ENCODE measurements at regions not wholly inside any gene's neighbourhood (a gene's known extent, or its start where the extent isn't known, plus 50 kb on each side); places are given as distances from the start of the nearest gene placed in this dataset.
A peak's percentile ranks its signal among the peaks of the same experiment; 100 is the strongest.

- intact Hi-C loops (cut with DNase I; ENCODE audit: low total_unique reads) (no loop called here), in situ Hi-C loops (cut with MboI; ENCODE audit: low pct_ligation_motif_present in 1 of 4, low pct_unique_long_range_greater_than_20kb in 1 of 4, low sequenced_read_pairs in 3 of 4) (no loop called here)
- no peaks in the 10 kb centered on the region for H3K9me3 ChIP-seq
- H3K4me3 ChIP-seq = no peak overlapping the region
- TF ChIP-seq, protein P1, sequence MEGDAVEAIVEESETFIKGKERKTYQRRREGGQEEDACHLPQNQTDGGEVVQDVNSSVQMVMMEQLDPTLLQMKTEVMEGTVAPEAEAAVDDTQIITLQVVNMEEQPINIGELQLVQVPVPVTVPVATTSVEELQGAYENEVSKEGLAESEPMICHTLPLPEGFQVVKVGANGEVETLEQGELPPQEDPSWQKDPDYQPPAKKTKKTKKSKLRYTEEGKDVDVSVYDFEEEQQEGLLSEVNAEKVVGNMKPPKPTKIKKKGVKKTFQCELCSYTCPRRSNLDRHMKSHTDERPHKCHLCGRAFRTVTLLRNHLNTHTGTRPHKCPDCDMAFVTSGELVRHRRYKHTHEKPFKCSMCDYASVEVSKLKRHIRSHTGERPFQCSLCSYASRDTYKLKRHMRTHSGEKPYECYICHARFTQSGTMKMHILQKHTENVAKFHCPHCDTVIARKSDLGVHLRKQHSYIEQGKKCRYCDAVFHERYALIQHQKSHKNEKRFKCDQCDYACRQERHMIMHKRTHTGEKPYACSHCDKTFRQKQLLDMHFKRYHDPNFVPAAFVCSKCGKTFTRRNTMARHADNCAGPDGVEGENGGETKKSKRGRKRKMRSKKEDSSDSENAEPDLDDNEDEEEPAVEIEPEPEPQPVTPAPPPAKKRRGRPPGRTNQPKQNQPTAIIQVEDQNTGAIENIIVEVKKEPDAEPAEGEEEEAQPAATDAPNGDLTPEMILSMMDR (IDR thresholded peaks at IDR 0.05) = peak in 2 of 5 experiments; percentile 5 to 12
- no peak for TF ChIP-seq POLR2A (IDR thresholded peaks at IDR 0.05)
- H3K27me3 ChIP-seq = peaks cover 38% of the 10 kb centered on the region
- no peaks in the 10 kb centered on the region for H3K4me1 ChIP-seq
- WGBS, 2 donors (ENCODE audit: low coverage in 1 of 2) = 59 to 61% methylated on average over 4 of the region's 4 CpGs
- no peak overlapping the region for H3K27ac ChIP-seq
- no peak for DNase-seq
- H3K36me3 ChIP-seq = no peaks in the 10 kb centered on the region
Measured at GRCh38 chr12:111274777-111275176, 94.1 kb downstream of the PHETA1 start.

GRCh38 chr12:111271674-111272418 lies 97.0 kb downstream of the PHETA1 start:
- no peak for DNase-seq
- Histone ChIP-seq H3K4me3 (no peak overlapping the region), H3K36me3 (no peaks in the 10 kb centered on the region), H3K27ac (no peak overlapping the region), H3K4me1 (no peaks in the 10 kb centered on the region), H3K9me3 (no peaks in the 10 kb centered on the region), H3K27me3 (peaks cover 32% of the 10 kb centered on the region)
- in situ Hi-C loops (cut with MboI; ENCODE audit: low pct_ligation_motif_present in 1 of 4, low pct_unique_long_range_greater_than_20kb in 1 of 4, low sequenced_read_pairs in 3 of 4) = no loop called here
- no peak for TF ChIP-seq POLR2A (IDR thresholded peaks at IDR 0.05)
- no peak for TF ChIP-seq POLR2AphosphoS5 (IDR thresholded peaks at IDR 0.05)
- no peak for TF ChIP-seq EP300 (IDR thresholded peaks at IDR 0.05; ENCODE audit: low read depth)
- TF ChIP-seq, protein P1 (IDR thresholded peaks at IDR 0.05) = no peak
- 54 to 58% methylated on average over 6 of the region's 6 CpGs for WGBS, 2 donors (ENCODE audit: low coverage in 1 of 2)
- intact Hi-C loops (cut with DNase I; ENCODE audit: low total_unique reads) = no loop called here

DNA sequence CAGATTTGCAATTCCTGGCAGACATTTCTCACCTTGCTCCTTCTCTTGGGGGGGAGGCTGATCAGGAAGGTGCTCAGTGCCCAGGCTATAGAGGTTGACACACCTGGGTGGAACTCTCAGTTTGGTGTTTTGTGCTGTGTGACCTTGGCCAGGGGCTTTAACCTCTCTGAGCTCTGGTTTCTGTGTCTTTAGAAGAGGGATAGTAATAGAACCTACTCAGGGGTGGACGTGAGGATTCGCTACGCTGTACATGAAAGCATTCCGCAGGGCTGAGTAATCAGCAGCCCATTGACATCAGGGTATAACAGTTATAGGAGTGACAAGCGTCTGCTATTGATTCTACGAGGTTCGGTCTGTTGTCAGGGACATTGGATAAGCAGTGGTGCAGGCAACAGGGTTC lies 98.1 kb downstream of the PHETA1 start:
- intact Hi-C loops (cut with DNase I; ENCODE audit: low total_unique reads) = no loop called here
- no peak for DNase-seq
- TF ChIP-seq EP300 (IDR thresholded peaks at IDR 0.05; ENCODE audit: low read depth) (no peak), POLR2A (IDR thresholded peaks at IDR 0.05) (no peak), POLR2AphosphoS5 (IDR thresholded peaks at IDR 0.05) (no peak)
- TF ChIP-seq, protein P1 (IDR thresholded peaks at IDR 0.05) = no peak
- Histone ChIP-seq H3K27me3 (peaks cover 28% of the 10 kb centered on the region), H3K36me3 (no peaks in the 10 kb centered on the region), H3K4me3 (no peak overlapping the region), H3K9me3 (no peaks in the 10 kb centered on the region), H3K4me1 (no peaks in the 10 kb centered on the region), H3K27ac (no peak overlapping the region)
- in situ Hi-C loops (cut with MboI; ENCODE audit: low pct_ligation_motif_present in 1 of 4, low pct_unique_long_range_greater_than_20kb in 1 of 4, low sequenced_read_pairs in 3 of 4) = no loop called here
- 48 to 70% methylated on average over 6 to 7 of the region's 7 CpGs for WGBS, 2 donors (ENCODE audit: low coverage in 1 of 2)

GRCh38 chr12:111270239-111270638 lies 98.7 kb downstream of the PHETA1 start:
- Histone ChIP-seq H3K27me3 (peaks cover 28% of the 10 kb centered on the region), H3K4me3 (no peak overlapping the region), H3K36me3 (no peaks in the 10 kb centered on the region), H3K27ac (no peak overlapping the region), H3K4me1 (no peaks in the 10 kb centered on the region), H3K9me3 (no peaks in the 10 kb centered on the region)
- in situ Hi-C loops (cut with MboI; ENCODE audit: low pct_ligation_motif_present in 1 of 4, low pct_unique_long_range_greater_than_20kb in 1 of 4, low sequenced_read_pairs in 3 of 4) (no loop called here), intact Hi-C loops (cut with DNase I; ENCODE audit: low total_unique reads) (no loop called here)
- 38 to 57% methylated on average over 7 to 11 of the region's 11 CpGs for WGBS, 2 donors (ENCODE audit: low coverage in 1 of 2)
- TF ChIP-seq POLR2A (IDR thresholded peaks at IDR 0.05) (no peak), POLR2AphosphoS5 (IDR thresholded peaks at IDR 0.05) (no peak), EP300 (IDR thresholded peaks at IDR 0.05; ENCODE audit: low read depth) (no peak)
- TF ChIP-seq, protein P1 (IDR thresholded peaks at IDR 0.05) = no peak
- no peak for DNase-seq

Data from transverse colon (tissue), 4 donors.